HG03521 (cell line): ENCODE measurements at regions not wholly inside any gene's neighbourhood (a gene's known extent, or its start where the extent isn't known, plus 50 kb on each side); places are given as distances from the start of the nearest gene placed in this dataset.
"Not testable (repeated sequence)": the region's sequence is repeated elsewhere in the genome, so short reads cannot be mapped to it uniquely, and the experiment has no call there.

Experiments used
- ATAC-seq: cut with Tn5 transposase; IDR thresholded peaks from one replicate; pipeline ENCODE4 v1.9.1; 2021; ENCODE audit warnings: mild to moderate bottlenecking, moderate library complexity; ENCODE audit not compliant: unreplicated experiment

GRCh38 chr21:14827468-14827867 lies 237.3 kb downstream of the NRIP1 start:
- no peak for ATAC-seq

- ATAC-seq, result no peak
Observed at GRCh38 chr21:14826630-14827029, 238.2 kb downstream of the NRIP1 start.

GRCh38 chr21:14825514-14825974 lies 239.3 kb downstream of the NRIP1 start:
- ATAC-seq, result no peak

GRCh38 chr21:14824126-14824525 lies 240.7 kb downstream of the NRIP1 start:
- no peak for ATAC-seq

GRCh38 chr21:14817311-14817710 lies 247.5 kb downstream of the NRIP1 start:
- ATAC-seq, result no peak

GRCh38 chr21:14814991-14815390 lies 249.8 kb downstream of the NRIP1 start:
- no peak for ATAC-seq

- ATAC-seq, result no peak
Observed at GRCh38 chr21:14814282-14814681, 250.5 kb downstream of the NRIP1 start.

- ATAC-seq, result not testable (repeated sequence)
Observed at GRCh38 chr21:14804170-14804569, 258.1 kb upstream of the SAMSN1 start.

GRCh38 chr21:14797543-14797942 lies 251.4 kb upstream of the SAMSN1 start:
- ATAC-seq, result no peak

- ATAC-seq, result no peak
Observed at GRCh38 chr21:14787312-14787711, 241.2 kb upstream of the SAMSN1 start.

GRCh38 chr21:14785679-14786078 lies 239.6 kb upstream of the SAMSN1 start:
- no peak for ATAC-seq

GRCh38 chr21:14773777-14774345 lies 227.7 kb upstream of the SAMSN1 start:
- no peak for ATAC-seq

- ATAC-seq, result no peak
Observed at GRCh38 chr21:14771593-14771992, 225.5 kb upstream of the SAMSN1 start.

- ATAC-seq, result no peak
Observed at GRCh38 chr21:14768042-14768441, 221.9 kb upstream of the SAMSN1 start.

GRCh38 chr21:14767192-14767852 lies 221.2 kb upstream of the SAMSN1 start:
- ATAC-seq, result no peak

- ATAC-seq, result no peak
Observed at GRCh38 chr21:14766241-14766640, 220.1 kb upstream of the SAMSN1 start.

GRCh38 chr21:14763695-14764064 lies 217.6 kb upstream of the SAMSN1 start:
- peak; percentile 27 for ATAC-seq

GRCh38 chr21:14762734-14763694 lies 216.9 kb upstream of the SAMSN1 start:
- ATAC-seq, result peak; percentile 95

- no peak for ATAC-seq
Observed at GRCh38 chr21:14762327-14762726, 216.2 kb upstream of the SAMSN1 start.

GRCh38 chr21:14759285-14759684 lies 213.2 kb upstream of the SAMSN1 start:
- ATAC-seq, result no peak

GRCh38 chr21:14758849-14759248 lies 212.7 kb upstream of the SAMSN1 start:
- no peak for ATAC-seq
